Fibroblast of the aortic adventitia (primary cell): ENCODE measurements at regions not wholly inside any gene's neighbourhood (a gene's known extent, or its start where the extent isn't known, plus 50 kb on each side); places are given as distances from the start of the nearest gene placed in this dataset.

Source experiments
- DNase-seq: peaks from one replicate; pipeline ENCODE4 v3.0.0-alpha.2; 2010; ENCODE audit warnings: low read depth
- H3K4me3 ChIP-seq: 2 replicates; pipeline ENCODE4 v1.5.1; 2011; ENCODE audit warnings: low read depth, mild to moderate bottlenecking, control low read depth, low read length, moderate library complexity
- TF ChIP-seq, protein P1 (sequence below): IDR thresholded peaks from 2 replicates; pipeline ENCODE4 v1.5.1; 2011; ENCODE audit warnings: mild to moderate bottlenecking, low read length, control low read depth, inconsistent platforms; ENCODE audit not compliant: insufficient read depth

DNA sequence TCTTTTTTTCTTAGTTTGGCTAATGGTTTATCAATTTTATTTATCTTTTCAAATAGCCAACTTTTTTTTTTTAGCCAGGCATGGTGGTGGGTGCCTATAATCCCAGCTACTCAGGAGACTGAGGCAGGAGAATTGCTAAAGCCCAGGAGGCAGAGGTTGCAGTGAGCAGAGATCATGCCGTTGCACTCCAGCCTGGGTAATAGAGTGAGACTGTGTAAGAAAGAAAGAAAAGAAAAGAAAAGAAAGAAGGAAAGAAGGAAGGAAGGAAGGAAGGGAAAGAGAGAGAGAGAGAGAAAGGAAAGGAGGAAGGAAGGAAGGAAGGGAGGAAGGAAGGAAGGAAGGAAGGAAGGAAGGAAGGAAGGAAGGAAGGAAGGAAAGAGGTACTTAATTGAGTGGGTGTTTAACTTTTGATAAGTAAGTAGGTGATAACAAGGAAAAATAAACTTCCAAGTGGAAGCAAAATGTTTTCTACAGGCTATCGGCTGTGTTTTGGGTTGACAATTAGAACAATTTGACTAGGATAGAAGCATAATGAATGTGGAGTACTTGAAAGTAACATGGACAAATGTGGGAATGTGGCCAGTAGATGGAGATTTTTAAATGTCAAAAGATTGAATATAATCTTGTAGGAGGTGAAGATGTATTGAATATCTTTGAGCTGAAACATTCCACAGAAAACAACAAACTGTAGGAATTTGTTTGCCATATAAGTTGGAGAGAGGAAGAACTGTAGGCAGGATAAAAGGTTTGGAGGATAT is 62.8 kb upstream of the MYO16 start:
- no peak overlapping the region for H3K4me3 ChIP-seq
- TF ChIP-seq, protein P1, sequence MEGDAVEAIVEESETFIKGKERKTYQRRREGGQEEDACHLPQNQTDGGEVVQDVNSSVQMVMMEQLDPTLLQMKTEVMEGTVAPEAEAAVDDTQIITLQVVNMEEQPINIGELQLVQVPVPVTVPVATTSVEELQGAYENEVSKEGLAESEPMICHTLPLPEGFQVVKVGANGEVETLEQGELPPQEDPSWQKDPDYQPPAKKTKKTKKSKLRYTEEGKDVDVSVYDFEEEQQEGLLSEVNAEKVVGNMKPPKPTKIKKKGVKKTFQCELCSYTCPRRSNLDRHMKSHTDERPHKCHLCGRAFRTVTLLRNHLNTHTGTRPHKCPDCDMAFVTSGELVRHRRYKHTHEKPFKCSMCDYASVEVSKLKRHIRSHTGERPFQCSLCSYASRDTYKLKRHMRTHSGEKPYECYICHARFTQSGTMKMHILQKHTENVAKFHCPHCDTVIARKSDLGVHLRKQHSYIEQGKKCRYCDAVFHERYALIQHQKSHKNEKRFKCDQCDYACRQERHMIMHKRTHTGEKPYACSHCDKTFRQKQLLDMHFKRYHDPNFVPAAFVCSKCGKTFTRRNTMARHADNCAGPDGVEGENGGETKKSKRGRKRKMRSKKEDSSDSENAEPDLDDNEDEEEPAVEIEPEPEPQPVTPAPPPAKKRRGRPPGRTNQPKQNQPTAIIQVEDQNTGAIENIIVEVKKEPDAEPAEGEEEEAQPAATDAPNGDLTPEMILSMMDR = no peak
- DNase-seq = no peak

DNA sequence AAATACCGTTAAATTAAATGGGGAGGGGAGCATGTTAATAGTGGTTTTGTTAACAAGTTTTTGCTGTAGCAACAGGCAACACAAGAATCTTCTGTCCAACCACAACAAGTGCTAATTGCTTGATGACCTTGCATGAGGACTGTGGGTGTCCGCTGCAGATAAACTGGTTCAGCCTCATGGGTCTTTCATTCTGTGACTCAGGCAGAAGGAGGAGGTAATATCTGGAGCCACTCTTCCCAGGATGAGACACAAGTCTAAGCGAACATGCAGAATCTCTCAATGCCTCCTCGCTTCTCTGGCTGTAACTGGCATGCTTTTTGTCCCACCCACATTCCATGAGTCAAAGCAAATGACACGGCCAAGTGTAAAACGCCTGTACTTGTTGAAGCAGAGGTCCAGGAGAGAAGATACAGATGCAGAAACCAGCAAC is 56.6 kb upstream of the MYO16 start:
- TF ChIP-seq, protein P1 = no peak

DNA sequence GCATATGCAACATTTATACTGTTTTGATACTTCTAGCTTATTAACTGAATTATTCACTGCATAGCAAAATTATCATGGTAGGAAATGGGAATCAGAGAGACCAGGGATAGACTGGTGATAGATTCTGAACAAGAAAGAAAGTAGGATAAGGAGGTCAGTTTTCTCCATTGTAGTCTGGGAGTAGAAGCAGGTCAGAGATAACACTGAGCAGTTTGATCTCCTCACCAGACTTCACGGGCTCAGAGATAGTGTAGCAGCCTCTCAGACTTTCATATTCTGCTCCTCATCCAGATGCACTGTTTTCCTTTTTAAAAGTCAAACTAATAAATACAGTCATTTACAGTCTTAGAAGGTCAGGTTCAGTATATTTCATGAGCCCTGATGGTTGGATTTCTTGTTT is 56.0 kb upstream of the MYO16 start:
- TF ChIP-seq, protein P1 = no peak
- no peak for DNase-seq
- no peak overlapping the region for H3K4me3 ChIP-seq

More for the DNA sequence above, 56.6 kb upstream of the MYO16 start:
- H3K4me3 ChIP-seq = no peak overlapping the region
- no peak for DNase-seq

DNA sequence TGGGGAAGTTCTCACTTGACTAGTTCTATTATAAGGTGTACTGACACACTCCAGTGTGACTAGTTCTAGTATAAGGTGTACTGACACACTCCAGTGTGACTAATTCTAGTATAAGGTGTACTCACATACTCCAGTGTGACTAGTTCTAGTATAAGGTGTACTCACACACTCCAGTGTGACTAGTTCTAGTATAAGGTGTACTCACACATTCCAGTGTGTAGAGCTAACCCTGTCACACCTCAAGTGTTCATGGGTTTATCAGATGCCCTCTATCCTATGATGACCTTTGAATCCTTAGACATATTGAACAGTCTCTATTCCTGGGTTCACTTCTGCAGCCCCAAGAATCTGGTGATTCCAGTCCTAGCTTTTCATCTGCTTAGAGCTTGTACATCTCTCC is 54.6 kb upstream of the MYO16 start:
- no peak for DNase-seq
- TF ChIP-seq, protein P1 = no peak
- H3K4me3 ChIP-seq = no peak overlapping the region

DNA sequence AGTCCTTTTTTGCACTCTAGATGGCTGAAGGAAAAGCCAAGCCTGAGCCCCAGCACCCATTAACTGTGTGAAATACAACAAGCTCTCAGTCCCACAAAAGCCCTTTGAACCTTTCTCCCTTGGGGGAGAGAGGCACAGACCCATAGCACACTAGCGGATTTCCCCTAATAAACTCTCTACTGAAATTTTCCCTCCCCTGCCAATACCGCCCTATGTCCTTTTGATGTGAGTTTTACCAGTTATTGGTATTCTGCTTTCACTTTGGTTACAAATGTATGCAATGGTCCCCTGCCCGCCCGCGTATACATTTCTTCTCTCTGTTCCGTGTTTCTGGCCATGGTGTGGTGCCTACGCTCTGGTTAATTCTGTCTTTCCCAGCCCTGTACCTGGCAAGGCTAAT is 54.0 kb upstream of the MYO16 start:
- no peak for DNase-seq
- TF ChIP-seq, protein P1 = no peak
- H3K4me3 ChIP-seq = no peak overlapping the region
